KG1 (cell line): ENCODE measurements at regions not wholly inside any gene's neighbourhood (a gene's known extent, or its start where the extent isn't known, plus 50 kb on each side); places are given as distances from the start of the nearest gene placed in this dataset.

Experiments
- DNase-seq: peaks from one replicate; lab custom pipeline; 2025; lab: John Stamatoyannopoulos, UW

DNA sequence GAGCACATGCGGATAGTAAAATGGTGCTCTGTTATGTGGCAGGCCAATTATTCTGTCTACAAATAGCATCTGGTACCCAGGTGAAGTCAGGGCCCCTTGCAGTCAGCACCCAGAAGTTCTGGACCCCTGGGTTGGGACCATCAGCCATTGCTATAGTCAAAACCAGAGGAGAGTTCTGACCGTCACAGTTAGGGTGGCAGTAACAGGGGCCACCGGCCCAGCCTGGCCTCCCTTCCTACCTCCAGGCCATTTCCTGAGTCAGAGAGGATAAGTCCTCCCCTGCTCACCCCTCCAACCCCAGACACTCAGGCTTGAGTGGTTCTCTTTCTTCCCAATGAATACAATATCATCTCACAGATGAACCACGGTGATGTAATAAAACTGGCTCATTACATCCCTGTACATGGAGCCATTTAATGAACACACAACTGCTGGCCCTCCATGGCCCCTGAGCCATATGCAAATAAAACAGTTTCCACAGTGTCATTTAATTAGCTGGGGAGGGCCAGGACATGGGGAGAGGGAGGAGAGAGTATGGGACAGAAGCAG is 673.6 kb downstream of the MATN1 start:
- DNase-seq, result no peak

DNA sequence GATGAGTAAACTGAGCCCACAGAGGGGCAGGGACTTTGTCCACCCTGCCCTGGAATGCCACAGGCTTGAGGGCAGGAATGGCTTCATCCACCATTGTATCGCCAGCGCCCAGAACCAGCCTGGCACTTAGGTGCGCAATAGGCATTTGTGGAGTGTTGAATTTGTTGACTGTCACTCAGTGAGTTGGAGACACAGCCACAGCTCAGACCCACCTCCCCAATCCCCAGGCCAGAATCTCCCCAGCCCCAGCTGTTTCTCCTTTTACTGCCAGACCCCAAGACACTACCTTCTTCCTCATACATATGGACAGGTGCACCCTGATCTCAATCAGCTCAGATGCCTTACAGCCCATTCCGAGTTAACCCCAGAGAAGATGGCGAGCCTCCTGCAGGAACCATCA is 674.5 kb downstream of the MATN1 start:
- DNase-seq, result no peak

DNA sequence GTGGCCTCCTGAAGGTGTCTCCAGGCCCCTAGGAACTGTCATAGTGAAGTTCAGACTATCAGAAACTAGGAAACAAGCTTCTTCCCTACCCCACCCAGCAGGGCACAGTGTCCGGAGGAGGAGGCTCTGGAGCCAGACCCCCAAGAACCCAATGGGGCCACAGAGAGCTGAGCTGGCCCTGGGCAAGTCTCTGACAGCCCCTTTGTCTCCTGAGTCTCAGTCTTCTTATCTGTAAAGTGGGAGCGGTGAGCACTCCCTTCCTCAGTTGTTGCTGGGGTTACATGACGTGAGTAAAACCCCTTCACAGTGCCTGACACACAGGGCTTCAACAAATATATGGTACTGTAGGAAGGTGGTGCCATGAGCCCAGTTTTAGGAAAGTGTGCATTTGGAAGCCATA is 675.8 kb downstream of the MATN1 start:
- DNase-seq, result no peak

DNA sequence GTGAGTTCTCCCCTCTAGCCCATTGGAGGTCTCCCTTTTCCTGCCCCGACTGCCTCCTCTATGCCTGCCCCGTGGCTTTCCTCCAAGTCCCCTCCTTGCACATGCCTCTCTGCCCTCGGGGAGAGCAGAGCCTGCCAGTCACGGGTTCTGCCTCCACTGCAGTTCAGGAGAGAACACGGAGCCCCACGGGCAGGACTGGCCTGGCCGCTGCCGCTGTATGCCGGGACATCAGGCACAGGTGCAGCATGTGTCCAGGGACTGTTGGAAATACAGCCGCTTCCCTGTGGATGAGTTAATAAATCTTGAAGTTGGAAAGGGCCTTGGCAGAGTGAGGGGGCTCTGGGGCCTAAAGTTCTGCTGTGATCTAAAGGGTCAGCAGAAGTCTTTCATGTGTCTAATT is 676.6 kb downstream of the MATN1 start:
- no peak for DNase-seq

DNA sequence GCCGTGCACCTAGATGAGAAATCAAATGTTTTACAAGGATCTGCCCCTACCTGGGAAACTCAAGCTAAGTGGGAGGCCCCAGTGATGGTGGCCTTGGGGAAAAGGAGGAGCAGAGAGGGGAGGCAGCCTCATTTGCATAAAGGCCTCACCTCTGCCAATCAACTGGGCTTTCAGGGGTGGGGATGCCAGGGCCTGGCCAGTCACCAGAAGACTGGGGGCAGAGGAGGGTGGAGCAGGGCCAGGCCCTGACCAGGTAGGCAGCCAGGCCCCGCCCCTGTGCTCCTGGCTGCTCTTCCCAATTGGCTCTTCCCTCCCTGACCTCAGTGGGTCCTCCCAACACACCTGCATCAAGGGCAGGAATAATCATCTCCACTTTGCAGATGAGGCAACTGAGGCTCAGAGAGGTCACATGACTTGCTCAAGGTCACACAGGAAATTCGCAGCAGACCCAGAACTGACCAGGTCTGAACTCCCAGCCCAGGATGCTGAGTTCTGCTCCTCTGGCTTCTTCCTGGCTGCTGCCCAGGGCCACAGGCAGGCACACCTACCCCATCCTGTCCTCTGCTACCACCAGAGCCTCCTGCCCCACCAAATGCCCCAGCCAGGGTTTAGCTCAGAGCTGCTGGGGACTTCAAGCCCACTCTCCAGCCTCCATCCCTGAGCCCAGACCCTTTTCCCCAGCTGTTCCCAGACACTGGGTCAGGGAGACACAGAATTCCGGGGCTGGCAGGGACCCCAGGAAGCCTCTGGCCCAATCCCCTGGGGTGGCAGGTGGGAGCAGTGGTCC is 677.9 kb downstream of the MATN1 start:
- no peak for DNase-seq

DNA sequence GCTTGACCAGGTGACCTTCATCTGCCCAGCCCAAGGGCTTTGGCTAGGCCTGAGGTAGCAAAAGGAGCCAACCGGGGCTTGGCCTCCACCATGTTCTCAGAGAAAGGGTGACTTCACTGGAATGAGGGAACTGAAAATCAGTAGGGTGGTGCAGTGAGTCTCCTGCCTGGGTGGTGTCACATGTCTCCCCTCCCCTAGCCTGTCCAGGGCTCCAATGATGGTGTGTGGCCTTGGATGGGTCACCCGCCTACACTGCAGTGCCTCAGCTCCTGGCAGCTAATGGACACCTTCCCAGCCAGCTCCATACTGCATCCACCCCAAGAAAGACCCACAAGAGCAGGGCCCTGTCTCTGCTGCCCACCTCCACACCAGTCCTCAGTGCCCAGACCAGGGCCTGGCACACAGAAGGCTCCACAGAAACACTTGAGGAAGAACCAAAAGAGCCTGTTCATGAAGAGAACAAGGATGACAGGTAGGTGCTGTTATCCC is 678.7 kb downstream of the MATN1 start:
- DNase-seq, result no peak

DNA sequence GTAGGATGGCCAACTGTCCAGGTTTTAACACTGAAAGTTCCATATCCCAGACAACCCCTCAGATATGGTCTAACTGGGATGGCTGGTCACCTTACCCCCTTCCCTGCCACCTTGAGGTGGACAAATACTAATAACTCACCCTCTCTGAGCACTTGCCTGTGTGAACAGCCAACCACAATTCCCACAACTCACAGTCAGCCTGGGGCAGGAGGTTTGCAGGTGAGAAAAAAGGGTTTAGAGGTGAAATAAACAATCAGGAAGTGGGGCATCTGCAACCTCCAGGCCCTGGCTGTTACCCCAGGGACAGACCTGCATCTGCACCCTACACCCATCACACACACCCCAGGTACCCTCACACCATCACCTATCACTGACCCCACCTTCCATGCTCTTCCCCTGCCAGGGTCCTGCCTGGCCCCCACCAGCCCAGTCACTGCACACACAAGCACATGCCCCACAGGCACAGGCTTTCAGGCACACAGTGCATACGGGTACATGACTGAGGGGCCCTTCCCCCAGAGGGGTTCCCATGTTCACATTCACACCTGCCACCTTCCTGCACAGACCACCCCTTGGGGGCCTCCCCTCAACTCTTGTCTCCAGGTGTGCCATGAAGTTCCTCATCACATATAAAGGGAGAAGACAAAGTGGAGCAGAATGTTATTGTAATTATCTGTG is 679.5 kb downstream of the MATN1 start:
- no peak for DNase-seq

DNA sequence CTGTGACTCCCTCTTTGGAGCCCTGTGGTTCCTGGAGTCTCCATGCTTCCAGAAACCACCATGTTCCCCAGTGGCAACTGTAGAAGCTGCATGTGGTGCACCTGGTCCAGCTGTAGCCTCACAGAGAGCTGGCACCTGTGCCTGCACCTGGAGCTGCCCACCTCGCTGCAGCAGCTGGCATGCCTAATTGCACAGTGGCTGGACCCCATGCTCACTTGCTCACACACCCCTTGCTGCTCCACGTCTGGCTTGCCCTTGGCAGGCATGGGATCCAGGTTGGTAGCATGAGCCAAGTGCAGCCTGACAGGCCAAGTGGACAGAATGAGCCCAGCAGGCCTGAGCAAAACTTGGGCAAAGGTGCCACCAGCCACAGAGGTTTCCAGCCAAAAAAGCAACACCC is 680.1 kb downstream of the MATN1 start:
- DNase-seq, result no peak

DNA sequence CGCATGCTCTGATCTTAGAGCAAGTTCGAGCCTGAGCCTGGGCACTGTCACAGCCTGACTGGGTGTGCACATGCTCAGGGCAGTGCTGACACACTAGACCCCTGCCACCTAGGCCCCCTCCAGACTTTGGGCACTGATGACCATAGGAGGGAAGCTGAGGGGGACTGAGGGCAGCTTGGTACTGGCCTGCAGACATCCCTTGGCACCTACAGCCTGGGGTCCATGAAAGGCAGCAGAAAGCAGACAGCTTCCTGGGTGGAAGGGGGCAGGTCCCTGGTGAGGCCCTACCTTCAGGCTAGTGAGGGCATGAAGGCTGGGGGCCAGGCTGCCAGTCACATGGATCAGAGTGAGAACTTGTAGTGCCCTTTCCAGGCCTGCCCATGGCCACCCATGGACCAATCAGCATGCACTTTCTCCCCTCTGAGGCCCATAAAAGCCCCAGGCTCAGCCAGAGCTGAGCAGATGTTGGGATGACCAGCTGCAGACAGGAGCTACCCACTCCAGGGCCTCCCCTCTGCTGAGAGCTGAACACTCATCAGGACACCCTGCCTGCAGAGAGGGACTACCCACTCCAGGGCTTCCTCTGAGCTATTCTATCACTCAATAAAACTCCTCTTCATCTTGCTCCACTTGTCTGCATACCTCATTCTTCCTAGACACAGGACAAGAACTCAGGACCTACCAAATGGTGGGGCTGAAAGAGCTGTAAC is 680.8 kb downstream of the MATN1 start:
- no peak for DNase-seq

DNA sequence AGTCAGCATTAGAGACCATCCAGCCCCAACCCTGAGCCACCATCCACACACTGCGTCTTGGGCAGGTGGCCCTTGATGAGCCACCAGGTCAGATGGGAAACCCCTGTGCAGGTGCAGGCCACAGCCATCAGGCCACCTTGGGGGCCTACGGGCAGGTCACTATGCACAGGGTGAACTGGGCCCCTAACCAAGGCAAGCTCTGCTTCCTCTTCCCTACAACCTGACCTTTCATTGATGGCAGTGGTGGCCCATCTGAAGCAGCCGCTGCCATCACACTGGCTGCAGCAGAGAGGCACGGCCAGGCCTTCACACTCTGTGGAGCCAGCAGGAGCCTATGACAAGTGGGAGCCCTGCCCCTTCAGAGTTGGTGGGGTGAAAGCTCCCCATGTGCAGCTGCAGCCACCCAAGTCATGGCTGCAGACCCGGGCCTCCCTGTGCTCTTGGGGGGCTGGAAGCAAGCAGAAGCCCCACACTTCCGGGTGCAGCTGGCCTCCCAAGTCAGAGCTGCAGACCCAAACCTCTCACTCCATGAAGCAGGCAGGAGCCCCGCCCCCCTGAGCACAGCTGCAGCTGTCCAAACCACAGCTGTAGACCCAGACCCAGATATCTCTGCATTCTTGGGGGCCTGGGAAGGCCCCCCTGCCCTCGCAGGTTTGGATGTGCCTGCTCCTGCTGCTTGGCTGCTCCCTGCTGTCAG is 681.5 kb downstream of the MATN1 start:
- no peak for DNase-seq

DNA sequence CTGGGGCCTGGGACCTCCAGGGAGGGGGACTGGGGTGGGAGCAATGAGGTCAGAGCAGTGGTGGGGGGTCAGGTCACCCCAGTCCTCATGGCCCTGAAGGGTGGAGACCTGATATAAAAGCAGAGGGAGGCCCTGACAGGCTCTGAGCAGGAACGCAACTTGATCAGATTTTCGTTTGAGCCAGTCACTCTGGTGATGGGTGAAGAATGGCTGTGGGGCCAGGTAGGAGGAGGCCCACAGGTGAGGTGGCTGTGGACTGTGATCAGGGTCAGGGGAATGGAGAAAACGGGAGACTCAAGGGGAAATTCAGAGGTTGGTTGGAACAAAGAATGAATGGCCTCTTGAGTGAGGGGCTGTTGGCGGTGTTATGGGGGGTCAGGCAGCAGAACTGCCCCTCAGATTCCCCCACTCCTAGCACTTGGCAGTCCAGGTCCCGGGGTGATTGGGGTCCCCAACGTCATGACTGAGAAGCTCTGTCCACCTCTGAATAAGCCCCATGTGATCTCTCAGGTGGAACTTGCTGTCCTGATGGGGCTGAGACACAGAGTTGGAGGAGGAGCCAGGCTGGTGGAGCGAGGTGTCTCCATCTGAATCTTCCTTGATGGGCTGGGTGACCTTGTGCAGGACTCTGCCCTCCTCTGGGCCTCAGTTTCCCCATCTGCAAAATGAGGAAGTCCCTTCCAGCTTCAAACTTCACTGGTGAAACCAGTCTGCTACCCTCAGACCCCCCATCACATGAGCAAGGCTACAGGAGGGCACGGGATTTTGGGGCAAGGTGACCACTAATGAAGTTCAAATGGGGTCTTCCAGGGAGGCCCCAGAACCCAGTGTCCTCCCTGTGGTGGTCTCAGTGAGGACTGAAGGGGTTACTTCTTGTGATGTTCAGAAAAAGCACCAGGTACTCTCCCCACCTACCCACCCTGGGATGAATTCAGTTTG is 683.0 kb downstream of the MATN1 start:
- DNase-seq, result no peak

DNA sequence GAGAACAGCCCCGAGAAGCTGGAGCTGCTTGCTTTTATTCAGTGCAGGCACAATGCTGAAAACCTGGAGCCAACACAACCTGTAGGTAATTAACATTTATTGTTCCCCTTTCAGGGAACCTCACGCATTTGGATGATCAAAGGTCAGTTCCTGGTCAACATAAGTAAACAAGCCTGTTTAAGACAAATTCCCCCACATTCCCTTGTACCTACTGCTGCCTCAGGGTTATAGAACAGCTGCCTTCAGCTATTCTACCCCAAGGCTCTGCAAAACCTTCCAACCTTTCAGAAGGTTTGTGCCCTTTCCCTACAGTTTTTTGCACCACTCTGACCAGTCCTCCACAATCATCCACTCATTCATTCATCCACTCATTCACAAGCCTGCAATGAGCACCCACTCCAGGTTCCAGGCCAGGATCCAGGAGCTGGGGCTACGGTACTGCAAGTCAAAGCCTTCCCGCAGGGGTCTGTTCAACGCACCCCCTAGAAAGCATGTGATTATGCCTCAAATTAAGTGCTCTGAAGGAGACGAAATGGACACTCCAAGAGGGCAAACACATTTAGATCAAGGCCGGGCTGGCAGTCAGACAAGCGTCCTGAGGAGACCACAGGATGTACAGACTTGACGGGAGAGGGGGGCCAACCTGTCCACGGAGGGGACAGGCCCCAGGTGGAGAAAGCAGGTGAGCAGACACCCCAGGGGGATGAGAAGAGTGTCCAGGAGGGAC is 683.9 kb downstream of the MATN1 start:
- DNase-seq, result no peak

DNA sequence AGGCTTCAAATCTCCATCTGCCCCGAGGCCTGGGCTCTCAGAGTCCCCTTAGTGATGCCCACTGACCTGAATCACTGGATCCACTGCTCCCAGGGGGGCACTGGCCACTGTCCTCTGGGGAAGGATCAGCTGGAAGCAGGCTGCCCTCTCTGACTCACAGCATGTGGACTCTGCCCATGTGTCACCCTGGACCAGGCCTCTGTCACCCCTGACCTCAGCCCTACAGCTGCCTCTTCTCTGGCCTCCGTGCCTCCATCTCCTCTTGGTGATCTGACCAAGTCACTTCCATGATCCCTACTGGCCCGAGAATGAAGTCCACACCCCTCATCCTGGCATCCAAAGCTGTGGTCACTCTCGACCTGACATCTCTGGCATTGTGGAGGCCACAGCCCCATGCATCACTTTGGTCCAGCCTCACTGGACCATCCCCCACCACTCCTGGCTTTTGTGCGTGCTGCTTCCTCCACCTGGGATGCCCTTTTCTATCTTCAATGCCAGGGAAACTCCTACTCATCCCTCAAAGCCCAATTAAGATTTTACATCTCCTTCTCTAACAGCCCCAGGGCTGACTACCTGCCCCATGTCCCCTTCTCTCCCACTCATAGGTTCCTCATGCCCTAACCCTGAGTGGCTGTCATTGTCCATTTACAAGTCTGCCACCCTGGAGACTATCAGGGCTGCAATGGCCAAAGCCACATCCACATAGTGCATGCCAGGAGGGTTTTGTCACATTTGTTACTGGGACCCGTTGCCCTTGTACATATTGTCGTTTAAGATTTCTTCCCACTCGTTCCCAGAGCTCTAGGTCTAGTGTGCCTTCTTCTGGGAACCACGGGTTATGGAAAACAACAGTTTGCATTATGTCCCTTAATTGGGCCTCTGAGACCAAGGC is 685.0 kb downstream of the MATN1 start:
- DNase-seq, result no peak

DNA sequence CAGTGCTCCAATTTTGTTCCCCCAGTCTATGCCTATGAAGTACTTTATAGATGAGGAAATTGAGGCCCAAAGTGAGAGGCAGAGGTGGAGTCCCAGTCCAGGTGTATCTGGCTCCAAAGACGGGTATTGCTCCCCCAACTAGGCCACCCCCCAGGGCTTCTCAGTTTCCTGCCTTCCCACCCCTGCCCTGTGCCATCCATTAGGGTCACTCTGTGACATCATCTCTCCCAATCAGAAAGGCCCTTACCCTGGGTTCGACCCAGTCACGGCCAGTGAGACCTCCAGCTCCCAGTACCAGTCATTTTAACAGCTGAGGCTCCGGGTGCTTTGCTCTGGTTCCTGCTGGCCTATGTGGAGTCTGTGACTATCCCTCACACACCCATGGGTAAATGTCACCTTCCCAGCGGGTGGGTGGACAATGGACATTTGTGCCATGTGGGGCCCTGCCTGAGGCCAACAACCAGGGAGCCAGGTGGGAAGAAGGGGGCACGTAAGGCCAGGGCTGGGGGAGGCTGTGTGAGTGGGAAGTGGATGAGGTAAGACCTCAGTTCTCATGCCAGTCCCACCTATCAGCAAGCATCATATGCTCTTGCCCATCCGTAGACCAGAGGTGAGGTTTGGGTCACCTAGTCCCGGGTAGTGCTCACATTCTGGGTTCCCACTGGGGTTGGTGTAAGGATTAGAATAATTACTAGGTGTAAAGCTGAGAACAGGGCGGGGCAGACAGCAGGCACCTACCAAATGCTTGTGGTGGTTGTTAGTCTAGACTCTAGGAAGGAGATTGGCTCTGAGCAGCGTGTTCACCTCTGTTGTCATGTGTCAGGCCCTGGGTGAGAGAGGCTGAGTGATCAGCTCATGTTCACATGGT is 685.9 kb downstream of the MATN1 start:
- DNase-seq, result no peak

DNA sequence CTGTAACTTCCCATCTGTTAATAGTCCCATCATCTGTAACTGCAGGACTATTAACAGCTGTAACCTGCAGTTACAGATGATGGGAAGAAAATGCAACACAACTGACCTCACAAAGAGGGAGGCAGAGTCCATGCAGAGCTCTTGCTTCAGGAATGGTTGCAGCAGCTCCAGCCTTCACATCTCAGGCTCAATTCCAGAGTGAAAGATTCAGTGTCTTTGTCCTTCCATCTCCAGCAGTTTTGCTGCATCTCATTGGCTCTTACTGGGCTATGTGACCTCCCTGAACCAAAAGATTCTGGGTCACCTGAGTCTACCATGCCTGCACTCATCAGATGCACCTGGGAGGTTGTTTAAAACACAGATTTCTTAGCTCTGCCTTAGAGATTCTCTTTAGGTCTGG is 686.7 kb downstream of the MATN1 start:
- DNase-seq, result no peak

DNA sequence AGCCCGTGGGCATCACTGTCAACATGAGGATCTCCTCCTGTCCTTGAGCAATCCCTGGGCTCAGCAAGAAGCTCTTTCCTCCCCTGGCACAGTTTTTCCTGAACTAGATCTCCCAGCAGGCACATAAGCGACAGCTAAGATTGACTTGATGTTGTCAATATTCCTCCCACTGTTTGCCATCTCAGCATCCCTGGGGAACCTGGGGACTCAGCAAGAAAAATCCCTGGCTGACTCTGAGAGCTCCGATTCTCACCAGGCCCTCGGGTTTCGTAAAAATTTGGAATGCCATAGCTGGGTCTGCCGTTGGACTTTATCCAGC is 687.2 kb downstream of the MATN1 start:
- no peak for DNase-seq

DNA sequence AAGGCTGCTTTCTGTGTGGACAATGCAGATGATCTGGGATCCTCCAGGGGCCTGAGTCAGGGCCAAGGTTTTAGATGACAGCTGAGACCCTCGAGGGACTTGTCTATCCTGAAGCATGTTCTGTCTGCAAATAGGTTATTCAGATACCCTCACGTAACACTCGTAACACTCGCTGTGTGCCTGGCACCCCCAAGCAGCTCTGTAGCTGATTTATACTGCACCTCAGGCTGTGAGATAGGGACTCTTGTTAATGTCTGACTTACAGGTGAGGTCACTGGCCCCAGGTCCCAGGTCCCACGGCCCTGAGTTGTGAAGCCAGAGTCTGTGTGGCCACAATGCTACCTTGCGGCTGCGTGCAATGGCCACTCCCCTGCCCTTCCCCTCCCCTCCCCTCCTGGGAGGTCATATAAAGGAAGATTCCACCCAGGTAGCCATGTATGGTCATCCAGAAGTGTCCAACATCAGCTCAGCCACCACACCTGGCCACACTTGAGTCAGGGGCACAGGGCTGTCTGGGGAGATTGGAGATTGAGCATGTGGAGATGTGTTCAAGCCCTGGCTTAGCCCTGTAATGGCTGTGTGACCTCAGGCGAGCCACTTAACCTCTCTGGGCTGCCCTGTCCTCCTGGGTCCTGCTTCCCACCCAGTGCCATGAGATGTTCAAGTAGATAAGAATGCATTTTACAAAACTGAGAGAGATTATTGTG is 687.7 kb downstream of the MATN1 start:
- DNase-seq, result no peak
